ENCODE measurements at regions not wholly inside any gene's neighbourhood (a gene's known extent, or its start where the extent isn't known, plus 50 kb on each side); places are given as distances from the start of the nearest gene placed in this dataset.

DNA sequence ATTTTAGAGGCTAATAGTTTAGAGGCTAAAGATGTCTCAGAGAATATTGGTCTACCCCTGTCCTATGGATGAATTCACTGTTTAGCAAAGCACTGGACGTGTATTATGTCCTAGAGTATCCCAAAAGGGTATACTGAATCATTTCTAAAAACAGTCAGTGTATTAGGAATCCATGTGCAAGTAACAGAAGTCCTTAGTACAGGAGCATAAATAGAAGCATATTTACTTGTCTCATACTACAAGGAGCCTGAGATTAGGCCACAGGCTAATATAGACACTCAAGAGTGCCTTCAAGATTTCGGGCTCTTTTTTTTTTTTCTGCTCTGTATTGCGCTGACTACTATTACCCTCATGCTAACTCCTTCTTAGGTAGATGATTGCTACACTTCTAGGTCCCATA, 518.9 kb downstream of the USP25 start:
- no peaks in the 10 kb centered on the region for H3K36me3 ChIP-seq (ENCODE audit: insufficient read depth, low read length)
- no peaks in the 10 kb centered on the region for H3K4me1 ChIP-seq (ENCODE audit: insufficient read depth, low read length)
- no peak overlapping the region for H3K9ac ChIP-seq (ENCODE audit: low read depth, low read length)
- no peaks in the 10 kb centered on the region for H3K9me3 ChIP-seq (ENCODE audit: control insufficient read depth, insufficient read depth, low read length)

DNA sequence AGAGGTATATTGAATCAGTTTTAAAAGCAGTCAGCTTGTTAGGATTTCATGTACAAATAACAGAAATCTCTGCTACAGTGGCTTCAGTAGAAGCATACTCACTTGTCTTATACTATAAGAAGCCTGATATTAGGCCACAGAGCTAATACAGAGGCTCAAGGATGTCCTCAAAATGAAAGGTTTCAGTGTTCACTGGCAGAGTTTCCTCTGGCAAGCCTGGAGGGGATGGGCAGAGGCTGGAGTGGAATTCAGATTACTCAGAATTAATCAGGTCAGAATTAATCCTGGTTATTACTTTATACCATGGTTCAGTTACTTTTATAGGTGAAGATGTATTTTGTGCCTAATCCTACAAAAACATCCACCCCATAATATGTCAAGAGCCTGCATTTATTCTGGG, 520.5 kb downstream of the USP25 start:
- H3K9ac ChIP-seq (ENCODE audit: low read depth, low read length), result no peak overlapping the region
- H3K9me3 ChIP-seq (ENCODE audit: control insufficient read depth, insufficient read depth, low read length), result no peaks in the 10 kb centered on the region
- no peaks in the 10 kb centered on the region for H3K4me1 ChIP-seq (ENCODE audit: insufficient read depth, low read length)
- no peaks in the 10 kb centered on the region for H3K36me3 ChIP-seq (ENCODE audit: insufficient read depth, low read length)

DNA sequence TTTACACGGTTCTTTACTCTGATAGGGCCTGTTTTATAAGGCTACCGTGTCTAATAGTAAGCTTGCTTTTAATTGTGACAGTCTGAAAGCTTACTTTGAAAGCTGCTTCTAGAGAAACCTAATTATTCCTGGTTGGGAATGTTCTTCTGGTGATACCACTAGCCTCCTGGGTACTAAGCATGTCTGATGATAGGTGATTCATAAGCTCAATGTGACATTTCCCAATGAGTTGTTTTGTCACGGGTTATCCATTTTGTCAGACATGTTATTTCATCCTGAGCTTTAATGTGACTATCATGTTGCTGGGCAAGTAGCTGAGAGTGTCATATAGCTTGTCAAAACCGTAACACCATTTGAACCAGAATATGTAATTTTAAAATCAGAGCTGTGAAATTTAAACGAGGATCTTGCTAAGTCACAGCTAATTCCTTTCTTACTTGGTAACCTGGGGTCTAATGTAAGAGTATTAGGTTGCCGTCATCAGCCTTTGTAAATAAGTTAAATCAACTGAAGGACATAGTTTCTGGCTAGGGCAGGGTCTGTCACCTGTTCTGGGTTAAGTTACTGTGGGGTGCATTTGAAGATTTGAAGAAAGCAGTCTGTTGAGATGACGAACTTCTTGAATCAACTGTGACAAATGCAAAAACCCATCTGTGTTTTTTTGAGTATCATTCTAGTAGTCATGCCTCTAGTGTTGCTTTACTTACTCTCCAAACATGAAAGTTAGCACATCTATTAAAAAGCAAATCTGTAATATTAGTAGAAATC, 529.2 kb downstream of the USP25 start:
- Histone ChIP-seq H3K9me3 (ENCODE audit: control insufficient read depth, insufficient read depth, low read length) (no peaks in the 10 kb centered on the region), H3K36me3 (ENCODE audit: insufficient read depth, low read length) (no peaks in the 10 kb centered on the region), H3K4me1 (ENCODE audit: insufficient read depth, low read length) (no peaks in the 10 kb centered on the region), H3K9ac (ENCODE audit: low read depth, low read length) (no peak overlapping the region)

DNA sequence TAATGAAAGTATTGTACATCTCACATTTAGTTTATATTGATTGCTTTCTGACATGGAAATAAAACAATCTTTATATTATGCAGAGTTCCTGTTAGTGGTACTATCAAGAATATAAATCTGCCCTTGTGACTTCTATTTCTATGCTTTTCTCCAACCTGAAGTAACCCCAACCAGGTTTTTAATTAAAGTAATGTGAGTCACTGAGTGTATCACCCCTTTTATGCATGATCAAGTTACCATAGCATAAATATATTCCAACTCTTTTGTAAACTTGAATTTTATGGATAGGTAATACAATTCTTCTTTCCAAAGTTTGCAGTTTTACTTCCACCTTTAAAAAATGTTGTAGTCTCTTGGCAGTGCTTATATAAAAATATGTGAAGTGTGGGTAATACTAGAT, 532.3 kb downstream of the USP25 start:
- Histone ChIP-seq H3K9me3 (ENCODE audit: control insufficient read depth, insufficient read depth, low read length) (no peaks in the 10 kb centered on the region), H3K36me3 (ENCODE audit: insufficient read depth, low read length) (no peaks in the 10 kb centered on the region), H3K9ac (ENCODE audit: low read depth, low read length) (no peak overlapping the region), H3K4me1 (ENCODE audit: insufficient read depth, low read length) (no peaks in the 10 kb centered on the region)

DNA sequence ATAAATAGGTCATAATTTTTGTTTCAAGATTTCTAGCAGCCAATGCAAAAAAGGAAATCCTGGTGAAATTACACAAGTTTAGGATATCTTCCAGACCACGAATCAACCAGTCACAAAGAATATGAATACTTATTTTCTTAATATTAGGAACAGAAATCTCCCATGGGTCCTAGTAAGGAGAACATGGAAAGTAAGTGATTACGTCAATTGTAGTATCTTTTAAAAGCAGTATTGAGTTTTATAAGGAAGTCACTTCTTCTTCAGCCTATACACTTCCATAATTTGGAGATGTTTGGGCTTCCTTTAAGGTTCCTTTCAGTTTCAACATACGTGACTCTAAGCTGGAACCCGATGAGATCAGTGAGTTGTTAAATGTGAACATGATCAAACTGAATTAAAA, 534.5 kb downstream of the USP25 start:
- Histone ChIP-seq H3K4me1 (ENCODE audit: insufficient read depth, low read length) (no peaks in the 10 kb centered on the region), H3K36me3 (ENCODE audit: insufficient read depth, low read length) (no peaks in the 10 kb centered on the region), H3K9ac (ENCODE audit: low read depth, low read length) (no peak overlapping the region), H3K9me3 (ENCODE audit: control insufficient read depth, insufficient read depth, low read length) (no peaks in the 10 kb centered on the region)

DNA sequence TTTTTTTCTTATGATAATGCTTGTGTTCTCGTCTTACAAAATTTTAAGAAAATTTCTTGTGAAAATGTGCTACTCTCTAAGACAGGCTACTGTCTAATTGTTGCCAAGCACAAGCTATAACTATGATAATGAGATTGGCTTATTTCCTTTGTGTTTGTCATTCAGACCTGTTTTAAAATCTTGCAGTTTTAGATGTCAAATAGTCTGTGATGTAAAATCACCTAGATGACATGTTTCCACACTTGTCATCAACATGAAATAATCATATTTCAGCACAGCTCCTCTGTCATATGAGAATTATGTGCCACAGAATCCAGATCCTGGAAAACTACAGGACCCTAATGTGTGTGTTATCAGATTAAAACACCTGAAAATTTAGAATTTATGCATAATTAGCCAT, 539.7 kb downstream of the USP25 start:
- no peaks in the 10 kb centered on the region for H3K4me1 ChIP-seq (ENCODE audit: insufficient read depth, low read length)
- no peaks in the 10 kb centered on the region for H3K9me3 ChIP-seq (ENCODE audit: control insufficient read depth, insufficient read depth, low read length)
- no peak overlapping the region for H3K9ac ChIP-seq (ENCODE audit: low read depth, low read length)
- no peaks in the 10 kb centered on the region for H3K36me3 ChIP-seq (ENCODE audit: insufficient read depth, low read length)

DNA sequence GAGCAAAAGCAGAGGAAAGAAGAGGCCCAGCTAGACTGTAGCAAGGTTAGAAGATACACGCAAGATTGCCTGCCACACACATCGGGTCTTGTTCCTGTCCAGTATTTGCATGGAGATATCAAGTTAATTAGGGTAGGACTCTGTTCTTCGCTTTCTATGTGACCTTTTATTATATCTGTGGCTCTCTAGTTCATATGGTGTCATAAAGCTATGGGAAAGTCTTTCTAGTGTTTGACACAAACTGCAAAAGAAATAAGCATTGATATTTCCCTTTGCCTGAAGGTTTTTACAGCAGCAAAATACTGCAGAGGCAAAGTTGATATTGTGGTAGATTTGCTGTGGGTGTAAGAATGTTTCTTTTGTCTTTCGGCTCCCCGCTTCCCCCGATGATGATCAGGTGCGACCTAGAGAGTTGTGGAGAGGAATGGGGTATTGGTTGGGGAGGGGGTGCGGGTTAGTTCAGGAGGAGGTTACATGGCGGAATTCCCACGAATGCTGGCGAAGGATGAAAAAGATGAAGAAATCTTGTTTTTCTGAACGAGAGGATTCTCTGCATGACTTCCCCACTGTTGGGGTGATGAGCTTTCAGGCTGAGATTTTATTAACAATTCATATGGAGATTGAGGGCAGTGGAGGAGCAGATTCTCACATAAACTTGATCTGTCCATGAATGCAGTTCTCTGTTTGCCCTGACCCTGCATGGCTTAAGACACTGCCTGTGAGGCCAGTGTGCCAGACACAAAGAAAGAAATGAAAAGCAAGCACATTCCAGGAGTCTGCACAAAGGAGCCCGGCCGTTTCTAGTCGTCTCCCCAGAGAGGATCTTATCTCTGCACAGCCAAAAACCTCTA, 550.2 kb downstream of the USP25 start:
- no peaks in the 10 kb centered on the region for H3K9me3 ChIP-seq (ENCODE audit: control insufficient read depth, insufficient read depth, low read length)
- H3K36me3 ChIP-seq (ENCODE audit: insufficient read depth, low read length), result no peaks in the 10 kb centered on the region
- 0 out of 2 replicates have a peak overlapping the region, but pooled peaks have one; percentile 8 for H3K9ac ChIP-seq (ENCODE audit: low read depth, low read length)
- peaks cover 17% of the 10 kb centered on the region for H3K4me1 ChIP-seq (ENCODE audit: insufficient read depth, low read length)

DNA sequence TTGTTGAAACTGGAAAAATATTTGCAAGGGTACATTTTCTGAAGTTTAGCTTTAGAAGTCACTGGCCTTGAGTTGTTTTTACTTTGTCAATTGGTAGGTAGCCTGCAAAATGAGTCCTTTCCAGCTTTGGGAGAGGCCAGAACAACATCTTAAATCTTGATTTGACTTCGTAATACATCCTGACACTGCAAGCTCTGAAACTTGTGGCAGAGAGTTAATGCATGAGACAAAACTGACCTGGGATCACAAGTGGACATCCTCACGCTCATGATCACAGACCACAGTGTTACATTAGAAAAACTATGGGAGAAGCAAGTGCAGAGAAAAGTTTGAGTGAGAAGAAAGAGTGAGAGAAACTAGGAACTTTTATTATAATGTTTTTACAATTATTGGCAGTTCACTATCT, 550.9 kb downstream of the USP25 start:
- no peak overlapping the region for H3K9ac ChIP-seq (ENCODE audit: low read depth, low read length)
- no peaks in the 10 kb centered on the region for H3K9me3 ChIP-seq (ENCODE audit: control insufficient read depth, insufficient read depth, low read length)
- H3K36me3 ChIP-seq (ENCODE audit: insufficient read depth, low read length), result no peaks in the 10 kb centered on the region
- H3K4me1 ChIP-seq (ENCODE audit: insufficient read depth, low read length), result peaks cover 17% of the 10 kb centered on the region

DNA sequence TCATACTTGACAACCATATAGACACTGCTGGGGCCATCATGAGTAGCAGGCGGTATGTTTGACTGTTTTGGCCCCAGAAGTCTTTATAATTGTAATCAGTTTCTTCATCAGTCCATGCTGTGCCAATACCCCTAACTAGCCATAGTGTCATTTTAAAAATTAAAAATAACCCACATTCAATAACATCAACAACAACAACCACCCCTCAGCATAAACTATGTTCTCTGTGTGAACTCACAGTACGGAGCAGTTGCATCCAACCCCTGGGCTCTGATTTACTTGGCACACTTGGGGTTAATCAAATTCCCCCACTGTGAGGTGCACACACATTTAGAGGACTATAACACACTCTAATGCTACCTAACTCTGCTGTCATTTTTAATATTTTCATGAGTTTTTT, 553.7 kb downstream of the USP25 start:
- no peak overlapping the region for H3K9ac ChIP-seq (ENCODE audit: low read depth, low read length)
- no peaks in the 10 kb centered on the region for H3K9me3 ChIP-seq (ENCODE audit: control insufficient read depth, insufficient read depth, low read length)
- peaks cover 17% of the 10 kb centered on the region for H3K4me1 ChIP-seq (ENCODE audit: insufficient read depth, low read length)
- H3K36me3 ChIP-seq (ENCODE audit: insufficient read depth, low read length), result no peaks in the 10 kb centered on the region

DNA sequence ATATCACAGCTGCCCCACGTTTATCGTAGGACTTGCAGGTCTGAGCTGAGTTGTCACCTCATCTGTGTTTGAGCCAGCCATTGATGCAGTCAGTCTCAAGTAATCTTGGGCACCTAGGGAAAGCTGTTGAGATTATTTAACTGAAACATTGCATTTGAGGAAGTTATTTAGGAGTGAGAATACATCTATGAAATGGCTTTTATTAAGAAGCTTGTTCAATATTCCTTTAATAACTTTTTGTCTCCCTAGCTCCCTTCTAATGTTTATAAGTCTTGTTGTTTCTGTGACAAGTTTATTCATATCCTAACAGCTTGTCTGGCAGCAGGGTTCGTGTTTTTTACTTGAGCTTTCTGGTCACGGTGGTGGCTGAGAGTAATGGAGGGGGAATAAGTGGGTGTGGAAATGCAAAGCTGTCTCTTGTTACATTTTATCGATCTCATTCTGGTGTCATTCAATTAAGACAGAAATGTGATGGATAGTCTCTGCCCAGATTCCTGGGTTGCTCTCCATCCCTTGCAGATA, 555.9 kb downstream of the USP25 start:
- Histone ChIP-seq H3K9me3 (ENCODE audit: control insufficient read depth, insufficient read depth, low read length) (no peaks in the 10 kb centered on the region), H3K36me3 (ENCODE audit: insufficient read depth, low read length) (no peaks in the 10 kb centered on the region), H3K4me1 (ENCODE audit: insufficient read depth, low read length) (peaks cover 5% of the 10 kb centered on the region), H3K9ac (ENCODE audit: low read depth, low read length) (no peak overlapping the region)

DNA sequence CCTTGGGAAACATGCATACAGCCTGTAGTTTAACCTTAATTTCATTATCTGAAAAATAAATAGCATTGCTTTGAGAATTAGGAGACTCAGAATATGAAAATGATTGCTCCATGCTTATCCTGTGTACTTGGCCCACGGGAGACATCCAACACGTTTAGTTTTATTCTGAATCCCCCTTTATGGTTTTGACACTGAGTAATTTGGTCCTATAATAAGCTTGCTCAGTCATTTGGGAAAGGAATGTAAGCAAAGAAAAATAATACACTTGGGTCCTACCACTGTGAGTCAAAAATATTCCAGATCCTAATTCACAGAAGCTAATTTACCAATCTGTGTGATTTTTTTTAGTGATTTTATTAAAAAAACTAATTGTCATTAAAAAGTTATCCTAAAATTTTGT, 557.3 kb downstream of the USP25 start:
- H3K36me3 ChIP-seq (ENCODE audit: insufficient read depth, low read length), result no peaks in the 10 kb centered on the region
- H3K9ac ChIP-seq (ENCODE audit: low read depth, low read length), result no peak overlapping the region
- H3K9me3 ChIP-seq (ENCODE audit: control insufficient read depth, insufficient read depth, low read length), result no peaks in the 10 kb centered on the region
- no peaks in the 10 kb centered on the region; the same call in 1 of the 2 replicates for H3K4me1 ChIP-seq (ENCODE audit: insufficient read depth, low read length)

DNA sequence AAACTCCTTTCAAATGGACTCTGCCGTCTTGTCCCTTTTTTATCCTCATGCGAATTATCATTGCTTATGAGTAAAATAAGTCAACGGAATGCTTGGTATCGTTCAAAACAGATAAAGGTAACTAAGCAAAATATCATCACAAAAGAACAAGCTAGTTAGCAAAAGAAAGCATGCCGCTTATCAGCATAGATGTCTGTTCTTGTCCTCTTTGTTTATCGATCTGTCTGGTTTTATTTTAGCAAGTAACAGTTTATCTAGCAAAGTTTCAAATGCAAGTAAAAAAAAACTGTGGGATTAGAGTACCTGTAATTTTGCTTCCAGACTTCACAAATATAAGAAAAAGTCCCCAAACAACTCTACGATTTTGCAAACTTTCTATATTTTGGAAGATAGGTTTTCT, 561.5 kb downstream of the USP25 start:
- H3K4me1 ChIP-seq (ENCODE audit: insufficient read depth, low read length), result no peaks in the 10 kb centered on the region
- H3K9me3 ChIP-seq (ENCODE audit: control insufficient read depth, insufficient read depth, low read length), result no peaks in the 10 kb centered on the region
- no peaks in the 10 kb centered on the region for H3K36me3 ChIP-seq (ENCODE audit: insufficient read depth, low read length)
- no peak overlapping the region for H3K9ac ChIP-seq (ENCODE audit: low read depth, low read length)

DNA sequence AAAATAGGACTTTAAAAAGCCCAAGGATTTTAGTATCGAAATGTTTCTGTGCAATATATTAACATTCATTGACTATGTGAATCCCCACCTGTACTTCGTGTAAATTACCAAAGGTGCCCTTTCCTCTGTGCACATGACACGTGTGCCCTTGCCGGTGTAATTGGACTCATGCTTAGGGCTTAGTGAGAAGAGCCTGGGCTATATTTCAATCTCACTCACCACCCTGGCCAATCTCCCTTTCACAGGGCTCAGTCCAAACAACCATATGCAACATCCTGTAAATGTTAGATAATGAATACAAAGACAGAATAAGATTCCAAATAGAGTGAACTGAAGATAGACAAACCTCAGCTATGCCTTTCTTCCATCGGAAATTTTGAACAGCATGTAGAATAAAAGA, 564.3 kb downstream of the USP25 start:
- Histone ChIP-seq H3K4me1 (ENCODE audit: insufficient read depth, low read length) (no peaks in the 10 kb centered on the region), H3K9ac (ENCODE audit: low read depth, low read length) (no peak overlapping the region), H3K36me3 (ENCODE audit: insufficient read depth, low read length) (no peaks in the 10 kb centered on the region; the same call in 1 of the 2 replicates), H3K9me3 (ENCODE audit: control insufficient read depth, insufficient read depth, low read length) (no peaks in the 10 kb centered on the region)

DNA sequence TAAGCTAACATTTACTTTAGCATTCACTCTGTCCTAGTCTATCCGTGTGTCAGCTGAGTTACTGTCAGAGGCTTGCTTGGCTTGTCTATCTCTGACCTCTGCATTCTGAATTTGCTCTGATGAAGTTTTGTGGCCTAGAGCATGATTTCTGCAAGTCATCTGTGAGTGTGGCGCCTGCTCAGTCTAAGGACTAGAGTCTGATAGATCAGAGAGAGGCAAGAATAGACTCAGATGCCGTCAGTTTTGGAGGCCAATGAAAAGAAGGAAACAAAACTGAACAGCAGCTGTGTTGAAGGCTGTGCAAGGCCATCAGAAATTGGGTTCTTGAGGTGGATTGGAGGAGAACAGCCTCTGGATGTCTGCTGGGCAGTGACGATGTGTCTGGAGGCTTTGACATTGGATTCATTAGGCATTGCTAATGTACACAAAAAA, 573.1 kb downstream of the USP25 start:
- no peaks in the 10 kb centered on the region for H3K4me1 ChIP-seq (ENCODE audit: insufficient read depth, low read length)
- no peaks in the 10 kb centered on the region for H3K9me3 ChIP-seq (ENCODE audit: control insufficient read depth, insufficient read depth, low read length)
- no peaks in the 10 kb centered on the region; the same call in 1 of the 2 replicates for H3K36me3 ChIP-seq (ENCODE audit: insufficient read depth, low read length)
- no peak overlapping the region for H3K9ac ChIP-seq (ENCODE audit: low read depth, low read length)

All from ES-I3 (cell line).